Heart left ventricle (tissue), 13 donors: ENCODE measurements at regions not wholly inside any gene's neighbourhood (a gene's known extent, or its start where the extent isn't known, plus 50 kb on each side); places are given as distances from the start of the nearest gene placed in this dataset.

Experiments
- POLR2A ChIP-seq, 2 donors: fragments of 450-650 bp; IDR thresholded peaks; one replicate each; pipeline ENCODE4 v1.6.1; 2017; ENCODE audit warnings: antibody characterized with exemption in 2 of 2, mild to moderate bottlenecking in 2 of 2, moderate library complexity in 2 of 2
- TF ChIP-seq, protein P1 (sequence below), 12 donors: fragments of 200-600 bp; sonication (generic) in 4 of 12; IDR thresholded peaks; one replicate each; pipeline versions ENCODE4 v1.5.0 to v1.8.0; 2018 to 2022; ENCODE audit warnings: antibody characterized with exemption in 12 of 12, mild to moderate bottlenecking in 5 of 12
- donor health status: ischemic (EF 13 %, LVEDD 7.1; RV severe dilation, severe dysfunction).
- donor health status: DM: no; HTN: yes; CAD: no.
- donor health status: DM: no; HTN: no; CAD: no.
- donor health status: ischemic (EF 25% LVEDD 6.9; RV normal size, moderate dysfunction).
- donor health status: ischemic (EF 25% LVEDD 5.7; RV mildly dilated, moderate dysfunction).
- donor health status: ischemic (EF 35%, LVEDD 5.7; RV mildly dilated, moderate dysfunction).
- donor health status: nonischemic (EF 11% LVEDD 7.7; RV severe dilation, severe dysfunction).
- donor health status: DM: yes; HTN: yes; CAD: no.
- donor health status: PGD.
- donor health status: ischemic (EF 29% LVEDD 5.4; RV normal size, mild dysfunction).
- donor health status: nonischemic (EF 23%, LVEDD 6.1; RV moderate dilation, normal function).

DNA sequence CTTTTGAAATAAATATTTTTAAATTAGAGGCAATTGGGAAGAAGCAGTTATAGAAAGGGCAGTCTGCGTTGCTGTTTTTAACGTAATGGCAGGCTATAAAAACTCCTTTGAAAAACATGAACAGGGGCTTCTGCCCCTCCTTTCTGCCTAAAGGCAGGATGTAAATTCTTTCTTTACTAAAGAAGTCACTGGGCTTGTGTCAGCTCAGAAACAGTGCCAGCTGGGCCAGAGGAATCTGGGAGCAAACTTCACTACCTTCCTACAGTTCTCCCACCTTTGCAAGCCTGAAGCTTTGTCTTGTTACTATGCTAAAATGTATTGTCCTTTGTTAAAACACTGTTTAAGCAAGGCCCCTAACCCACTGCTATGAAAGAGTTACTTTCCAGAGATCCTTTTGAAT lies 1664.8 kb downstream of the RPA4 start:
- TF ChIP-seq, protein P1, sequence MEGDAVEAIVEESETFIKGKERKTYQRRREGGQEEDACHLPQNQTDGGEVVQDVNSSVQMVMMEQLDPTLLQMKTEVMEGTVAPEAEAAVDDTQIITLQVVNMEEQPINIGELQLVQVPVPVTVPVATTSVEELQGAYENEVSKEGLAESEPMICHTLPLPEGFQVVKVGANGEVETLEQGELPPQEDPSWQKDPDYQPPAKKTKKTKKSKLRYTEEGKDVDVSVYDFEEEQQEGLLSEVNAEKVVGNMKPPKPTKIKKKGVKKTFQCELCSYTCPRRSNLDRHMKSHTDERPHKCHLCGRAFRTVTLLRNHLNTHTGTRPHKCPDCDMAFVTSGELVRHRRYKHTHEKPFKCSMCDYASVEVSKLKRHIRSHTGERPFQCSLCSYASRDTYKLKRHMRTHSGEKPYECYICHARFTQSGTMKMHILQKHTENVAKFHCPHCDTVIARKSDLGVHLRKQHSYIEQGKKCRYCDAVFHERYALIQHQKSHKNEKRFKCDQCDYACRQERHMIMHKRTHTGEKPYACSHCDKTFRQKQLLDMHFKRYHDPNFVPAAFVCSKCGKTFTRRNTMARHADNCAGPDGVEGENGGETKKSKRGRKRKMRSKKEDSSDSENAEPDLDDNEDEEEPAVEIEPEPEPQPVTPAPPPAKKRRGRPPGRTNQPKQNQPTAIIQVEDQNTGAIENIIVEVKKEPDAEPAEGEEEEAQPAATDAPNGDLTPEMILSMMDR (IDR thresholded peaks at IDR 0.05): no peak
- no peak for TF ChIP-seq POLR2A (IDR thresholded peaks at IDR 0.05)
